Spleen (tissue), 7 donors: ENCODE measurements at regions not wholly inside any gene's neighbourhood (a gene's known extent, or its start where the extent isn't known, plus 50 kb on each side); places are given as distances from the start of the nearest gene placed in this dataset.

Experiments used
- POLR2AphosphoS5 ChIP-seq, 3 donors: sonication (generic); formaldehyde crosslinking; IDR thresholded peaks; one replicate each; pipeline ENCODE4 v1.5.1; 2017; ENCODE audit warnings: antibody characterized with exemption in 3 of 3
- TF ChIP-seq, protein P1 (sequence below), 11 experiments: fragments of 200-600 bp in 7 of 11; fragments of 450-650 bp in 4 of 11; sonication (generic) in 4 of 11; IDR thresholded peaks in 8 of 11; conservative IDR thresholded peaks in 3 of 11; 1 replicate in 7 of 11; 2 replicates in 4 of 11; pipeline versions ENCODE4 v1.4.0 to v1.8.0; 2016 to 2021; ENCODE audit warnings: antibody characterized with exemption in 11 of 11, inconsistent platforms in 4 of 11, mild to moderate bottlenecking in 1 of 11
- donor health status: DM: no; HTN: no; CAD: no; lungs with moderate emphysema.
- donor health status: DM: no; HTN: no; CAD: no.
- donor health status: DM: no; HTN: no; CAD: no.

DNA sequence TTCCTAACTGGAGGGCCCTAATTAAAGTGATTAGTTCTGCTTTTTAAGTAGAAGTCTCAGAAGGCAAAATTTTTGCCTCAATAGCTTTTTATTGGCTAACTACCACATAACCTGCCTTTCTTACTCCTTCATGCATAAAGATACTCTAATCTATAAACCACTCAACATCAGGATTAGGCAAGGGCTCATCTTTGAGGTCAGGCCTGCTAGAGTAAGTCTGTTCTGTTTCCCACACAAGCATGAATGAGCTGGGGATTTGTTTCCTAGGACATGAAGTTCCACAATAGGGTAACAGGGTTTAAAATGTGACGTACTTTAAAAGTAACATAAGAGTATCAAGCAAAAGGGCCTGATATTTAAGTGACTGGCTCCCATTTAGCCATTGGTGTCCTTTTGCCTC lies 522.7 kb upstream of the TYRP1 start:
- TF ChIP-seq, protein P1, sequence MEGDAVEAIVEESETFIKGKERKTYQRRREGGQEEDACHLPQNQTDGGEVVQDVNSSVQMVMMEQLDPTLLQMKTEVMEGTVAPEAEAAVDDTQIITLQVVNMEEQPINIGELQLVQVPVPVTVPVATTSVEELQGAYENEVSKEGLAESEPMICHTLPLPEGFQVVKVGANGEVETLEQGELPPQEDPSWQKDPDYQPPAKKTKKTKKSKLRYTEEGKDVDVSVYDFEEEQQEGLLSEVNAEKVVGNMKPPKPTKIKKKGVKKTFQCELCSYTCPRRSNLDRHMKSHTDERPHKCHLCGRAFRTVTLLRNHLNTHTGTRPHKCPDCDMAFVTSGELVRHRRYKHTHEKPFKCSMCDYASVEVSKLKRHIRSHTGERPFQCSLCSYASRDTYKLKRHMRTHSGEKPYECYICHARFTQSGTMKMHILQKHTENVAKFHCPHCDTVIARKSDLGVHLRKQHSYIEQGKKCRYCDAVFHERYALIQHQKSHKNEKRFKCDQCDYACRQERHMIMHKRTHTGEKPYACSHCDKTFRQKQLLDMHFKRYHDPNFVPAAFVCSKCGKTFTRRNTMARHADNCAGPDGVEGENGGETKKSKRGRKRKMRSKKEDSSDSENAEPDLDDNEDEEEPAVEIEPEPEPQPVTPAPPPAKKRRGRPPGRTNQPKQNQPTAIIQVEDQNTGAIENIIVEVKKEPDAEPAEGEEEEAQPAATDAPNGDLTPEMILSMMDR (IDR thresholded peaks at IDR 0.05 in 8 of 11, conservative IDR thresholded peaks at IDR 0.05 in 3 of 11), result no peak
- TF ChIP-seq POLR2AphosphoS5 (IDR thresholded peaks at IDR 0.05), result no peak
